GM12872 (cell line): ENCODE measurements at regions not wholly inside any gene's neighbourhood (a gene's known extent, or its start where the extent isn't known, plus 50 kb on each side); places are given as distances from the start of the nearest gene placed in this dataset.

Experiments used
- TF ChIP-seq, protein P1 (sequence below): IDR thresholded peaks from 3 replicates; pipeline ENCODE4 v1.5.1; 2011; ENCODE audit warnings: low read depth, mild to moderate bottlenecking, low read length, moderate library complexity; ENCODE audit not compliant: insufficient read depth

GRCh38 chr20:51195990-51196389 is 173.1 kb upstream of the KCNG1 start:
- TF ChIP-seq, protein P1, sequence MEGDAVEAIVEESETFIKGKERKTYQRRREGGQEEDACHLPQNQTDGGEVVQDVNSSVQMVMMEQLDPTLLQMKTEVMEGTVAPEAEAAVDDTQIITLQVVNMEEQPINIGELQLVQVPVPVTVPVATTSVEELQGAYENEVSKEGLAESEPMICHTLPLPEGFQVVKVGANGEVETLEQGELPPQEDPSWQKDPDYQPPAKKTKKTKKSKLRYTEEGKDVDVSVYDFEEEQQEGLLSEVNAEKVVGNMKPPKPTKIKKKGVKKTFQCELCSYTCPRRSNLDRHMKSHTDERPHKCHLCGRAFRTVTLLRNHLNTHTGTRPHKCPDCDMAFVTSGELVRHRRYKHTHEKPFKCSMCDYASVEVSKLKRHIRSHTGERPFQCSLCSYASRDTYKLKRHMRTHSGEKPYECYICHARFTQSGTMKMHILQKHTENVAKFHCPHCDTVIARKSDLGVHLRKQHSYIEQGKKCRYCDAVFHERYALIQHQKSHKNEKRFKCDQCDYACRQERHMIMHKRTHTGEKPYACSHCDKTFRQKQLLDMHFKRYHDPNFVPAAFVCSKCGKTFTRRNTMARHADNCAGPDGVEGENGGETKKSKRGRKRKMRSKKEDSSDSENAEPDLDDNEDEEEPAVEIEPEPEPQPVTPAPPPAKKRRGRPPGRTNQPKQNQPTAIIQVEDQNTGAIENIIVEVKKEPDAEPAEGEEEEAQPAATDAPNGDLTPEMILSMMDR: no peak

- TF ChIP-seq, protein P1: no peak
These were observed 172.6 kb upstream of the KCNG1 start for GRCh38 chr20:51195419-51195901.

GRCh38 chr20:51193066-51193772 is 170.3 kb upstream of the KCNG1 start:
- TF ChIP-seq, protein P1: no peak

DNA sequence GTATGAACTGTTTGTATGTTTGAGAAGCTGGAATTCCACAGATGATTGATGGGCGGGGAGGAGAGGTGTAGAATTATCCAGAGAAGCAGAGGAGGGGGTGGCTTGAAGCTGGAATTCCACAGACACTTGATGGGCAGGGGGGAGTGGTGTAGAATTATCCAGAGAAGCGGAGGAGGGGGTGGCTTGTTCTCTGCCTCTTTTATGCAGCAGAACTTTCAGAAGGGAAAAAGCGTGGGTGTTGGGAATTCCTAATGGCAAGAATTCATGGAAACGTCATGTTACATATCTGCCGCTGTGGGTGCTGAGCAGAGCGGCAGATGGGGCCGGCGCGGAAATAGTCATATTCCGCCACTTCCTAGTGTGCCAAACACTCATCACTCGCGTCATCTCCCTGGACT is 167.9 kb upstream of the KCNG1 start:
- TF ChIP-seq, protein P1: no peak

GRCh38 chr20:51189814-51190782 is 167.2 kb upstream of the KCNG1 start:
- TF ChIP-seq, protein P1: no peak

GRCh38 chr20:51188941-51189340 is 166.0 kb upstream of the KCNG1 start:
- TF ChIP-seq, protein P1: no peak

- TF ChIP-seq, protein P1: no peak
These were observed 164.4 kb upstream of the KCNG1 start for GRCh38 chr20:51187261-51187660.
